Lower lobe of right lung (tissue), 2 donors: ENCODE measurements at regions not wholly inside any gene's neighbourhood (a gene's known extent, or its start where the extent isn't known, plus 50 kb on each side); places are given as distances from the start of the nearest gene placed in this dataset.
"Not testable (repeated sequence)": the region's sequence is repeated elsewhere in the genome, so short reads cannot be mapped to it uniquely, and the experiment has no call there.

Source experiments
- ATAC-seq, 2 donors: fragments of 200-7000 bp; cut with Tn5 transposase; one replicate each; pipeline ENCODE4 v1.9.1; 2020 to 2022; ENCODE audit warnings: mild to moderate bottlenecking in 2 of 2, moderate library complexity in 2 of 2
- DNase-seq: peaks from one replicate; pipeline ENCODE4 v3.0.0-alpha.2; 2020
- H3K27ac ChIP-seq: fragments of 200-600 bp; one replicate; pipeline ENCODE4 v1.8.0; 2022
- H3K27me3 ChIP-seq: fragments of 200-600 bp; one replicate; pipeline ENCODE4 v1.8.0; 2022; ENCODE audit warnings: low read depth
- H3K36me3 ChIP-seq: fragments of 200-600 bp; one replicate; pipeline ENCODE4 v1.8.0; 2022; ENCODE audit warnings: mild to moderate bottlenecking
- H3K4me1 ChIP-seq: fragments of 200-600 bp; one replicate; pipeline ENCODE4 v1.8.0; 2022
- H3K4me3 ChIP-seq: fragments of 200-600 bp; one replicate; pipeline ENCODE4 v1.8.0; 2022; ENCODE audit warnings: mild to moderate bottlenecking
- H3K9me3 ChIP-seq: fragments of 200-600 bp; one replicate; pipeline ENCODE4 v1.8.0; 2022
- CTCF ChIP-seq: fragments of 200-600 bp; IDR thresholded peaks from one replicate; pipeline ENCODE4 v1.8.0; 2022; ENCODE audit warnings: antibody characterized with exemption, mild to moderate bottlenecking
- intact Hi-C: fragments of 100-400 bp; cut with DNase I; formaldehyde crosslinking; loops from one replicate; pipeline ENCODE4 v1.11.0; 2022
- donor health status: DM: no; HTN: yes; CAD: no; lungs with severe emphysema.

GRCh38 chr12:78284417-78284816 lies 453.7 kb downstream of the NAV3 start:
- H3K27ac ChIP-seq: no peak overlapping the region

GRCh38 chr12:78290606-78291345 lies 460.1 kb downstream of the NAV3 start:
- Histone ChIP-seq H3K4me3 (no peak overlapping the region), H3K9me3 (no peaks in the 10 kb centered on the region), H3K27me3 (no peaks in the 10 kb centered on the region), H3K27ac (no peak overlapping the region), H3K4me1 (peaks cover 3% of the 10 kb centered on the region), H3K36me3 (no peaks in the 10 kb centered on the region)
- ATAC-seq: no peak
- intact Hi-C loops: no loop called here
- DNase-seq: no peak
- TF ChIP-seq CTCF: no peak

More at GRCh38 chr12:78284417-78284816, 453.7 kb downstream of the NAV3 start:
- no peak overlapping the region for H3K4me3 ChIP-seq
- intact Hi-C loops: no loop called here
- TF ChIP-seq CTCF: no peak
- no peaks in the 10 kb centered on the region for H3K4me1 ChIP-seq
- H3K27me3 ChIP-seq: no peaks in the 10 kb centered on the region
- H3K36me3 ChIP-seq: no peaks in the 10 kb centered on the region
- H3K9me3 ChIP-seq: no peaks in the 10 kb centered on the region
- DNase-seq: no peak
- no peak for ATAC-seq

- TF ChIP-seq CTCF: no peak
- Histone ChIP-seq H3K36me3 (no peaks in the 10 kb centered on the region), H3K27ac (no peak overlapping the region), H3K9me3 (no peaks in the 10 kb centered on the region), H3K4me3 (no peak overlapping the region), H3K27me3 (no peaks in the 10 kb centered on the region), H3K4me1 (peaks cover 3% of the 10 kb centered on the region)
- intact Hi-C loops: no loop called here
- ATAC-seq (no peak), DNase-seq (no peak)
These were observed 462.5 kb downstream of the NAV3 start for GRCh38 chr12:78293059-78293686.

- ATAC-seq, H3K27ac ChIP-seq, H3K9me3 ChIP-seq, DNase-seq, H3K4me1 ChIP-seq, H3K4me3 ChIP-seq, H3K36me3 ChIP-seq, intact Hi-C loops, H3K27me3 ChIP-seq: not testable (repeated sequence)
These were observed 470.6 kb downstream of the NAV3 start for GRCh38 chr12:78301282-78301681.

GRCh38 chr12:78305808-78306207 lies 475.1 kb downstream of the NAV3 start:
- Histone ChIP-seq H3K27ac (no peak overlapping the region), H3K4me1 (no peaks in the 10 kb centered on the region), H3K27me3 (no peaks in the 10 kb centered on the region), H3K36me3 (no peaks in the 10 kb centered on the region), H3K9me3 (no peaks in the 10 kb centered on the region), H3K4me3 (no peak overlapping the region)
- intact Hi-C loops: no loop called here
- no peak for TF ChIP-seq CTCF
- no peak for DNase-seq
- ATAC-seq: no peak

- H3K9me3 ChIP-seq: no peaks in the 10 kb centered on the region
- intact Hi-C loops: no loop called here
- H3K4me1 ChIP-seq: no peaks in the 10 kb centered on the region
- TF ChIP-seq CTCF: no peak
- H3K4me3 ChIP-seq: no peak overlapping the region
- no peak overlapping the region for H3K27ac ChIP-seq
- no peak for DNase-seq
- ATAC-seq: no peak
- H3K27me3 ChIP-seq: no peaks in the 10 kb centered on the region
- H3K36me3 ChIP-seq: no peaks in the 10 kb centered on the region
These were observed 475.5 kb downstream of the NAV3 start for GRCh38 chr12:78306236-78306635.
